ENCODE measurements at regions not wholly inside any gene's neighbourhood (a gene's known extent, or its start where the extent isn't known, plus 50 kb on each side); places are given as distances from the start of the nearest gene placed in this dataset.

DNA sequence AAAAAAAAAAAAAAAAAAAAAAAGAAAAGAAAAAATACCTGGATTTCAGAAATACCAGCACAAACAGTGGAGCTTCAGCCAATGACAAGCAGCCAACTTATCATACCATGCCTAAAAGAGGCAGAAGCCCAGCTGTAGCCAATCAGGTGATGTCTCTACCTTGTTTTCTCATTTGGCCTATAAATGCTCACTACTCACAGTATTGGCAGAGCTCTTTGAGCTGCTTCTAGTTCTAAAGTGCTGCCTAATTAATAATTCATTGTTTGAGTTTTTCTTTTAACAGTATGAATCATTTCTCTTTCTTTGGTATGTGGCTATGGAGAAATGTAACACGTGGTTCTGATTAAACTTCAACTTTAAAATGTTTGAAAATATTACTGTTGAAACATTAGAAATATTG lies 188.8 kb upstream of the TECRL start (continued):
- TF ChIP-seq, protein P1, sequence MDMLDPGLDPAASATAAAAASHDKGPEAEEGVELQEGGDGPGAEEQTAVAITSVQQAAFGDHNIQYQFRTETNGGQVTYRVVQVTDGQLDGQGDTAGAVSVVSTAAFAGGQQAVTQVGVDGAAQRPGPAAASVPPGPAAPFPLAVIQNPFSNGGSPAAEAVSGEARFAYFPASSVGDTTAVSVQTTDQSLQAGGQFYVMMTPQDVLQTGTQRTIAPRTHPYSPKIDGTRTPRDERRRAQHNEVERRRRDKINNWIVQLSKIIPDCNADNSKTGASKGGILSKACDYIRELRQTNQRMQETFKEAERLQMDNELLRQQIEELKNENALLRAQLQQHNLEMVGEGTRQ (IDR thresholded peaks at IDR 0.05; ENCODE audit: low read length), result no peak
- no peak for TF ChIP-seq TAF1 (IDR thresholded peaks at IDR 0.05; ENCODE audit: low read depth, low read length)
- TF ChIP-seq SP4 (IDR thresholded peaks at IDR 0.05; ENCODE audit: low read length), result no peak
- no peak for TF ChIP-seq POU5F1 (IDR thresholded peaks at IDR 0.05; ENCODE audit: low read depth, low read length)
- no peak for TF ChIP-seq YY1 (IDR thresholded peaks at IDR 0.05; ENCODE audit: low read depth, low read length)
- TF ChIP-seq NRF1 (IDR thresholded peaks at IDR 0.05; ENCODE audit: low read depth, low read length), result no peak
